ENCODE measurements at regions not wholly inside any gene's neighbourhood (a gene's known extent, or its start where the extent isn't known, plus 50 kb on each side); places are given as distances from the start of the nearest gene placed in this dataset.

- no peak for TF ChIP-seq GATA2 (IDR thresholded peaks at IDR 0.05; ENCODE audit: low read depth, low read length)
- no peak for TF ChIP-seq GATA3 (IDR thresholded peaks at IDR 0.05; ENCODE audit: low read depth, low read length)
These were observed 91.8 kb upstream of the TBCA start for GRCh38 chr5:77867914-77868313.

- no peak for TF ChIP-seq GATA3 (IDR thresholded peaks at IDR 0.05; ENCODE audit: low read depth, low read length)
- no peak for TF ChIP-seq GATA2 (IDR thresholded peaks at IDR 0.05; ENCODE audit: low read depth, low read length)
These were observed 91.1 kb upstream of the TBCA start for GRCh38 chr5:77867194-77867691.

- TF ChIP-seq GATA2 (IDR thresholded peaks at IDR 0.05; ENCODE audit: low read depth, low read length) (no peak), GATA3 (IDR thresholded peaks at IDR 0.05; ENCODE audit: low read depth, low read length) (no peak)
These were observed 90.1 kb upstream of the TBCA start for GRCh38 chr5:77866198-77866597.

- TF ChIP-seq GATA2 (IDR thresholded peaks at IDR 0.05; ENCODE audit: low read depth, low read length) (no peak), GATA3 (IDR thresholded peaks at IDR 0.05; ENCODE audit: low read depth, low read length) (no peak)
These were observed 88.9 kb upstream of the TBCA start for GRCh38 chr5:77864997-77865396.

GRCh38 chr5:77863181-77863580 lies 87.0 kb upstream of the TBCA start:
- TF ChIP-seq GATA3 (IDR thresholded peaks at IDR 0.05; ENCODE audit: low read depth, low read length): no peak
- TF ChIP-seq GATA2 (IDR thresholded peaks at IDR 0.05; ENCODE audit: low read depth, low read length): no peak

- TF ChIP-seq GATA2 (IDR thresholded peaks at IDR 0.05; ENCODE audit: low read depth, low read length): no peak
- TF ChIP-seq GATA3 (IDR thresholded peaks at IDR 0.05; ENCODE audit: low read depth, low read length): no peak
These were observed 85.4 kb upstream of the TBCA start for GRCh38 chr5:77861576-77861975.

GRCh38 chr5:77859306-77859705 lies 83.2 kb upstream of the TBCA start:
- TF ChIP-seq GATA3 (IDR thresholded peaks at IDR 0.05; ENCODE audit: low read depth, low read length) (no peak), GATA2 (IDR thresholded peaks at IDR 0.05; ENCODE audit: low read depth, low read length) (no peak)

GRCh38 chr5:77855369-77855768 lies 79.2 kb upstream of the TBCA start:
- TF ChIP-seq GATA3 (IDR thresholded peaks at IDR 0.05; ENCODE audit: low read depth, low read length) (no peak), GATA2 (IDR thresholded peaks at IDR 0.05; ENCODE audit: low read depth, low read length) (no peak)

GRCh38 chr5:77853353-77853907 lies 77.3 kb upstream of the TBCA start:
- TF ChIP-seq GATA3 (IDR thresholded peaks at IDR 0.05; ENCODE audit: low read depth, low read length) (no peak), GATA2 (IDR thresholded peaks at IDR 0.05; ENCODE audit: low read depth, low read length) (no peak)

- TF ChIP-seq GATA2 (IDR thresholded peaks at IDR 0.05; ENCODE audit: low read depth, low read length) (no peak), GATA3 (IDR thresholded peaks at IDR 0.05; ENCODE audit: low read depth, low read length) (no peak)
These were observed 76.6 kb upstream of the TBCA start for GRCh38 chr5:77852514-77853352.

GRCh38 chr5:77852068-77852513 lies 76.0 kb upstream of the TBCA start:
- no peak for TF ChIP-seq GATA3 (IDR thresholded peaks at IDR 0.05; ENCODE audit: low read depth, low read length)
- TF ChIP-seq GATA2 (IDR thresholded peaks at IDR 0.05; ENCODE audit: low read depth, low read length): no peak

GRCh38 chr5:77851176-77852067 lies 75.3 kb upstream of the TBCA start:
- TF ChIP-seq GATA3 (IDR thresholded peaks at IDR 0.05; ENCODE audit: low read depth, low read length): no peak
- no peak for TF ChIP-seq GATA2 (IDR thresholded peaks at IDR 0.05; ENCODE audit: low read depth, low read length)

GRCh38 chr5:77850536-77851175 lies 74.5 kb upstream of the TBCA start:
- TF ChIP-seq GATA3 (IDR thresholded peaks at IDR 0.05; ENCODE audit: low read depth, low read length): no peak
- TF ChIP-seq GATA2 (IDR thresholded peaks at IDR 0.05; ENCODE audit: low read depth, low read length): no peak

All from SH-SY5Y (cell line).